Loucy (cell line): ENCODE measurements at regions not wholly inside any gene's neighbourhood (a gene's known extent, or its start where the extent isn't known, plus 50 kb on each side); places are given as distances from the start of the nearest gene placed in this dataset.

Experiments used
- H2AFZ ChIP-seq: fragments of 200-600 bp; sonication (generic); 2 replicates; pipeline ENCODE4 v1.6.0; 2016; ENCODE audit warnings: antibody characterized with exemption, mild to moderate bottlenecking, low read length, moderate library complexity
- H3F3A ChIP-seq: fragments of 200-600 bp; 2 replicates; pipeline ENCODE4 v1.6.0; 2016; ENCODE audit warnings: antibody characterized with exemption, low read depth, mild to moderate bottlenecking
- H3K27me3 ChIP-seq: fragments of 200-600 bp; sonication (generic); 2 replicates; pipeline ENCODE4 v1.6.1; 2014; ENCODE audit warnings: low read length, mild to moderate bottlenecking; ENCODE audit not compliant: insufficient read depth, poor library complexity, severe bottlenecking
- H3K36me3 ChIP-seq: fragments of 200-600 bp; sonication (generic); 2 replicates; pipeline ENCODE4 v1.6.1; 2016; ENCODE audit warnings: low read length; ENCODE audit not compliant: insufficient read depth
- H3K4me1 ChIP-seq: fragments of 200-600 bp; sonication (generic); 2 replicates; pipeline ENCODE4 v1.5.1; 2014; ENCODE audit warnings: low read length, mild to moderate bottlenecking; ENCODE audit not compliant: insufficient read depth, poor library complexity, severe bottlenecking
- H3K4me2 ChIP-seq: fragments of 200-600 bp; sonication (generic); 2 replicates; pipeline ENCODE4 v1.6.0; 2014; ENCODE audit warnings: antibody characterized with exemption, low read length, low read depth, mild to moderate bottlenecking; ENCODE audit not compliant: poor library complexity, severe bottlenecking
- H3K4me3 ChIP-seq: fragments of 200-600 bp; sonication (generic); 2 replicates; pipeline ENCODE4 v1.5.1; 2014; ENCODE audit warnings: low read length, mild to moderate bottlenecking, mixed read lengths; ENCODE audit not compliant: poor library complexity, severe bottlenecking
- H3K79me2 ChIP-seq: fragments of 200-600 bp; sonication (generic); 2 replicates; pipeline ENCODE4 v1.6.1; 2014; ENCODE audit warnings: low read length; ENCODE audit not compliant: insufficient read depth
- H3K9ac ChIP-seq: fragments of 200-600 bp; sonication (generic); 2 replicates; pipeline ENCODE4 v1.6.0; 2014; ENCODE audit warnings: mild to moderate bottlenecking, low read depth, low read length, moderate library complexity; ENCODE audit not compliant: poor library complexity, severe bottlenecking
- H3K9me2 ChIP-seq: fragments of 200-600 bp; sonication (generic); replicated peaks from 2 replicates; pipeline ENCODE4 v1.6.1; 2016; ENCODE audit warnings: low read depth, low read length, mixed read lengths
- H3K9me3 ChIP-seq: fragments of 200-600 bp; sonication (generic); 2 replicates; pipeline ENCODE4 v1.6.1; 2014; ENCODE audit warnings: mild to moderate bottlenecking, antibody characterized with exemption, low read length, low read depth; ENCODE audit not compliant: insufficient read depth
- H4K20me1 ChIP-seq: fragments of 200-600 bp; sonication (generic); 2 replicates; pipeline ENCODE4 v1.6.0; 2014; ENCODE audit warnings: antibody characterized with exemption, low read length, mild to moderate bottlenecking; ENCODE audit not compliant: insufficient read depth, poor library complexity, severe bottlenecking
- CTCF ChIP-seq: fragments of 200-600 bp; sonication (generic); conservative IDR thresholded peaks from 2 replicates; pipeline ENCODE4 v1.5.1; 2014; ENCODE audit warnings: mild to moderate bottlenecking, antibody characterized with exemption, low read length
- EZH2phosphoT487 ChIP-seq: fragments of 200-600 bp; IDR thresholded peaks from 2 replicates; pipeline ENCODE4 v1.6.1; 2018; ENCODE audit warnings: antibody characterized with exemption, mild to moderate bottlenecking, moderate library complexity, borderline replicate concordance

GRCh38 chr12:94762259-94762942 lies 112.0 kb upstream of the TMCC3 start:
- H3K27me3 ChIP-seq, result no peaks in the 10 kb centered on the region
- no peak overlapping the region for H3K9ac ChIP-seq
- no peak overlapping the region for H3K4me2 ChIP-seq

GRCh38 chr12:94761559-94761958 lies 111.2 kb upstream of the TMCC3 start:
- Histone ChIP-seq H3K4me3 (no peak overlapping the region), H3K36me3 (no peaks in the 10 kb centered on the region), H3K9ac (no peak overlapping the region), H2AFZ (no peak overlapping the region), H3K4me2 (no peak overlapping the region), H3K9me2 (no peaks in the 10 kb centered on the region), H3F3A (no peaks in the 10 kb centered on the region), H4K20me1 (no peaks in the 10 kb centered on the region), H3K9me3 (no peaks in the 10 kb centered on the region), H3K4me1 (no peaks in the 10 kb centered on the region), H3K27me3 (no peaks in the 10 kb centered on the region), H3K79me2 (no peaks in the 10 kb centered on the region)
- TF ChIP-seq CTCF, result no peak
- no peak for TF ChIP-seq EZH2phosphoT487

More at GRCh38 chr12:94762259-94762942, 112.0 kb upstream of the TMCC3 start:
- Histone ChIP-seq H3F3A (no peaks in the 10 kb centered on the region), H4K20me1 (no peaks in the 10 kb centered on the region), H3K9me2 (no peaks in the 10 kb centered on the region), H3K79me2 (no peaks in the 10 kb centered on the region), H3K9me3 (no peaks in the 10 kb centered on the region), H3K36me3 (no peaks in the 10 kb centered on the region), H2AFZ (no peak overlapping the region), H3K4me3 (no peak overlapping the region), H3K4me1 (peaks cover 2% of the 10 kb centered on the region)
- TF ChIP-seq CTCF, result no peak
- TF ChIP-seq EZH2phosphoT487, result no peak

- no peaks in the 10 kb centered on the region for H3F3A ChIP-seq
- no peaks in the 10 kb centered on the region for H3K79me2 ChIP-seq
- H4K20me1 ChIP-seq, result no peaks in the 10 kb centered on the region
- no peaks in the 10 kb centered on the region for H3K36me3 ChIP-seq
- H2AFZ ChIP-seq, result no peak overlapping the region
- no peak overlapping the region for H3K4me2 ChIP-seq
- H3K9me3 ChIP-seq, result no peaks in the 10 kb centered on the region
- H3K9ac ChIP-seq, result no peak overlapping the region
- no peaks in the 10 kb centered on the region for H3K9me2 ChIP-seq
- H3K4me3 ChIP-seq, result no peak overlapping the region
- TF ChIP-seq CTCF, result no peak
- no peak for TF ChIP-seq EZH2phosphoT487
- H3K4me1 ChIP-seq, result no peaks in the 10 kb centered on the region
- H3K27me3 ChIP-seq, result no peaks in the 10 kb centered on the region
Measured at GRCh38 chr12:94760786-94761185, 110.4 kb upstream of the TMCC3 start.
